ENCODE measurements at regions not wholly inside any gene's neighbourhood (a gene's known extent, or its start where the extent isn't known, plus 50 kb on each side); places are given as distances from the start of the nearest gene placed in this dataset.

DNA sequence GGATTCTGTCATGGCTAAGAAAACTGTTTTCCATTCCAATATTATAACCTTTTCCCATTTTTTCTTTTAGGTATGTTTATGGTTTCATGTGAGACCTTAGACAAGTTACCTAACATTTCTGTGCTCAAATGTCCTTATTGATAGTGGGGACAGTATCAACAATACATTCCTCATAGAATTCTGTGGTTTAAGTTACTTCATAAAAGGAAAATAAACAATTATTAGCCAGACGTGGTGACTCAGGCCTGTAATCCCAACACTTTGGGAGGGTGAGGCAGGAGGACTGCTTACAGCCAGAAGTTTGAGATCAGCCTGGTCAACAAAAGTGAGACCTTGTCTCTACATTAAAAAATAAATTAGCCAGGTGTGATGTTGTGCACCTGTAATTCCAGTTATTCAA lies 436.8 kb upstream of the CNTN4 start:
- no peak for DNase-seq (ENCODE audit: low read depth)
- H3K4me3 ChIP-seq (replicated peaks; ENCODE audit: low read depth, low read length): no peak overlapping the region
- TF ChIP-seq, protein P1, sequence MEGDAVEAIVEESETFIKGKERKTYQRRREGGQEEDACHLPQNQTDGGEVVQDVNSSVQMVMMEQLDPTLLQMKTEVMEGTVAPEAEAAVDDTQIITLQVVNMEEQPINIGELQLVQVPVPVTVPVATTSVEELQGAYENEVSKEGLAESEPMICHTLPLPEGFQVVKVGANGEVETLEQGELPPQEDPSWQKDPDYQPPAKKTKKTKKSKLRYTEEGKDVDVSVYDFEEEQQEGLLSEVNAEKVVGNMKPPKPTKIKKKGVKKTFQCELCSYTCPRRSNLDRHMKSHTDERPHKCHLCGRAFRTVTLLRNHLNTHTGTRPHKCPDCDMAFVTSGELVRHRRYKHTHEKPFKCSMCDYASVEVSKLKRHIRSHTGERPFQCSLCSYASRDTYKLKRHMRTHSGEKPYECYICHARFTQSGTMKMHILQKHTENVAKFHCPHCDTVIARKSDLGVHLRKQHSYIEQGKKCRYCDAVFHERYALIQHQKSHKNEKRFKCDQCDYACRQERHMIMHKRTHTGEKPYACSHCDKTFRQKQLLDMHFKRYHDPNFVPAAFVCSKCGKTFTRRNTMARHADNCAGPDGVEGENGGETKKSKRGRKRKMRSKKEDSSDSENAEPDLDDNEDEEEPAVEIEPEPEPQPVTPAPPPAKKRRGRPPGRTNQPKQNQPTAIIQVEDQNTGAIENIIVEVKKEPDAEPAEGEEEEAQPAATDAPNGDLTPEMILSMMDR (IDR thresholded peaks at IDR 0.05; ENCODE audit: low read length, missing control alignments): no peak

DNA sequence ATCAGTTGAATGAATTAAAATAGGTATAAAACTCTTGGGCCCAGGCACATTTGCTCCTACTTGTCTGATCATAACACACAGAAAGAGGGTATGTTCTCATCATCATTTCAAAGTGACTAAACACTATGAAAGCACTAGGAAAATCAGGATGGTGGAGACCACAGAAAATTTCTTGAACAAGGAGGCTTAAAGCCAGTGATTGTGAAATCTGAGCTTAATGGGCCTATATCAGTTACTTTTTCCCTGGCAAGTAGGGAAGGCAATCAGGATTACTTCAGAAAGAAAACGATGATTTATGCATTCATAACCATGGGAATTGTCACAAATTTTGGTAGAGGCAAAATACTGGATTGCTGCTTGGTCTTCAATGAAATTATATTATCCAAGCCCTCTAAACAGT lies 434.4 kb upstream of the CNTN4 start:
- no peak for DNase-seq (ENCODE audit: low read depth)
- TF ChIP-seq, protein P1 (IDR thresholded peaks at IDR 0.05; ENCODE audit: low read length, missing control alignments): no peak
- no peak overlapping the region for H3K4me3 ChIP-seq (replicated peaks; ENCODE audit: low read depth, low read length)

DNA sequence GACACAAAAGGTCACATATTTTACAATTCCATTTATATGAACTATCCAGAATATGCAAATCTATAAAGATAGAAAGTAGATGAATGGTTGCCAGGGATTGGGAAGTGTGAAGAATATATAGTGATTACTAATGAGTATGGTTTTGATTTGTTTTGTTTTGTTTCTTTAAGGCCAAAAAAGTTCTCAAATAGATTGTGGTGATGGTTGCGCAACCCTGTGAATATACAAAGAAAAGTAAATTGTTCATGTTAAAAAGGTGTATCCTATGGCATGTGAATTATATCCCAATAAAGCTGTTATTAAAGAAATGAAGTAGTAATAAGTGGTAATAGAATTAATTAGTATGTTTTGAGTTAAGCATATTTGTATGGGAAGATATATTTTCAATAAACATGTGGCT lies 431.8 kb upstream of the CNTN4 start:
- DNase-seq (ENCODE audit: low read depth): no peak
- no peak overlapping the region for H3K4me3 ChIP-seq (replicated peaks; ENCODE audit: low read depth, low read length)
- TF ChIP-seq, protein P1 (IDR thresholded peaks at IDR 0.05; ENCODE audit: low read length, missing control alignments): no peak

DNA sequence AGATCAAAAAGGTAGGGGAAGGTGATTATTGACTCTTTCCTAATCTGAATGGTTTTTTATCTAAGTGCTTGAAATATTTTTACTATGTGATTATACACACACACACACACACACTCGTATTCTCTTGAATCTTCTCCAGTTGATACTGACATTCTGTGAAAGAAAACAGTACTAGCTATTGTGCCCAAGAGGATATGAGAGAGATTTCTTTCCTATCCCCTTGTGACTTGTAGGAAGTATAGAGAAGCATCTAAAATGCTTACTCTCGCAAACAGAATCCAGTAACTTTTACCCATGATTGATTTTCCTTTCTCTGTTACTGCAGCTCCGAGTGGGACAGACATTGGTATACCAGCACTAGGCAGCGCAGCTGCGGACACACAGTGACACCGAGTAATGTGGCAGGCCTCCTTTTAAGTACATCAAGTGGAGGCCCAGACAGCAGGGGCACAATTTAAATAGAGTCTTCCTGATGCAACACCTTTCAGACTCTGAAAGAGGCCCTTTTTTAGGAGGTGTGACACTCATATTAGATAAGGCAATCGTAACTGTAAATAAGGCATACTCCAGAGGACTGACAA lies 421.0 kb upstream of the CNTN4 start:
- no peak overlapping the region for H3K4me3 ChIP-seq (replicated peaks; ENCODE audit: low read depth, low read length)
- DNase-seq (ENCODE audit: low read depth): no peak

DNA sequence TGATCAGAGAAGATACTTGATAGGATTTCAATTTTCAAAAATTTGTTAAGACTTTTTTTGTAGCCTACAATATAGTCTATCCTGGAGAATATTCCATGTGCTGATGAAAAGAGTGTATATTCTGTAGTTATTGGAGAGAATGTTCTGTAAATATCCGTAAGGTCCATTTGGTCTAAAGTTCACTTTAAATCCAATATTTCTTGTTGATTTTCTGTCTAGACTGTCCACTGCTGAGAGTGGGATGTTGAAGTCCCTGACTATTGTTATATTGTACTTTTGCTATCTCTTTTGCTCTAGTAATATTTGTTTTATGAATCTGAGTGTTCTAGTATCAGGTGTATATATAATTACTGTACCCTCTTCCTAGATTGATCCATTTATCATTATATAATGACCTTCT lies 406.2 kb upstream of the CNTN4 start:
- TF ChIP-seq, protein P1 (IDR thresholded peaks at IDR 0.05; ENCODE audit: low read length, missing control alignments): no peak
- DNase-seq (ENCODE audit: low read depth): no peak
- H3K4me3 ChIP-seq (replicated peaks; ENCODE audit: low read depth, low read length): no peak overlapping the region

More for the DNA sequence above, 421.0 kb upstream of the CNTN4 start:
- TF ChIP-seq, protein P1 (IDR thresholded peaks at IDR 0.05; ENCODE audit: low read length, missing control alignments): no peak

DNA sequence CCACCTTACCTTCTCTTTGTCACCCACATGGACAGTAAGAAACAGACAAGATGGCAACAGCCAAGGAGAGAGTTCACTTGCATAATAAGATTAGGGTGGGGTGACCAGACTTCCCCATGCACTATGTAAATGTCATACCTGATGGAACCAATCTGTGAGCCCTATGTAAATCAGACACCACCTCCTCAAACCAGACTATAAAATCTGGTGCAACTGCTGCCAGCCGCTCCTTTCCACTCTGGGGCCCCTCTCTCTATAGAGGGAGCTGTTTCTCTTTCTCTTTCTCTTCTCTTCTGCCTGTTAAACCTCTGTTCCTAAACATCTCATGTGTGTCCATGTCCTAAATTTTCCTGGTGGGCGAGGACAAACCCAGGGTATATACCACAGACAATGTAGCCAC lies 405.5 kb upstream of the CNTN4 start:
- DNase-seq (ENCODE audit: low read depth): no peak
- TF ChIP-seq, protein P1 (IDR thresholded peaks at IDR 0.05; ENCODE audit: low read length, missing control alignments): no peak
- no peak overlapping the region for H3K4me3 ChIP-seq (replicated peaks; ENCODE audit: low read depth, low read length)

DNA sequence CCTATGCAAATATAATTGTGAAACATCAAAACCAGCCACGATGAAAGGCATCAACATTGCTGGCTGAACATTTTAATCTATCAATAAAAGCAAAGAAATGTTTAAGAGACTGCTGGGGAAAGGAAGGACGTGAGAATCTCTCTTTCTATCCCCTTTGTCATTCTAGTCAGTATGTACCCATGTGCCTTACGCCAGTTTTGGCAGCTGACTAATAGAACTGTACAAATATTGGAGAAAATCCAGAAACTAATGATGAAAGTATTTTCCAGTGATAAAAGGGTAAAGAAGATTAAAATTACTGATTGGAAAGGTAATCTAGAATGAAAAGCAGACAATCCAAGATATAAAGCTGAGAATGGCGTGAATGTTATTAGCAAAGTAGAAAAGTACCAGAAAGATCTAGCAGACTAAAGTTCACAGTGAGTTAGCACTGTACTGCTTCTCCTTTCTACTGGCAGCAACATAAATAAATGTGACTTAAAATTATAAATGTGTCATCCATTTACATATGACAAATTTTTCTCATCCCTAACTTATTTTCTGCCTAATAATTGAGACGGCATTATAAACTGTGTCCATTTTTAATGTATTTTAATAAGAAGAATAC lies 401.9 kb upstream of the CNTN4 start:
- H3K4me3 ChIP-seq (replicated peaks; ENCODE audit: low read depth, low read length): no peak overlapping the region
- TF ChIP-seq, protein P1 (IDR thresholded peaks at IDR 0.05; ENCODE audit: low read length, missing control alignments): no peak
- no peak for DNase-seq (ENCODE audit: low read depth)
